ENCODE measurements at regions not wholly inside any gene's neighbourhood (a gene's known extent, or its start where the extent isn't known, plus 50 kb on each side); places are given as distances from the start of the nearest gene placed in this dataset.

GRCh38 chr21:26684889-26685288 is 111.8 kb upstream of the CYYR1 start:
- Histone ChIP-seq H3K4me3 (no peak overlapping the region), H3K4me2 (no peak overlapping the region), H3K4me1 (no peaks in the 10 kb centered on the region), H3K27ac (no peak overlapping the region), H3K9me3 (no peaks in the 10 kb centered on the region)
- POLR2A ChIA-PET, result no interaction called here
- DNase-seq (ENCODE audit: low read depth in 1 of 2, low spot score in 1 of 2) (no peak), ATAC-seq (no peak), FAIRE-seq (no peak)
- no peak for TF ChIP-seq CBX2 (IDR thresholded peaks at IDR 0.05; ENCODE audit: borderline replicate concordance, low read depth)
- CTCF ChIA-PET, result no interaction called here
- WGBS (ENCODE audit: missing lambda C conversion rate), result 3% methylated on average over 4 of the region's 4 CpGs

GRCh38 chr21:26683996-26684395 is 110.9 kb upstream of the CYYR1 start:
- Histone ChIP-seq H3K4me1 (no peaks in the 10 kb centered on the region), H3K27ac (no peak overlapping the region), H3K4me2 (no peak overlapping the region), H3K9me3 (no peaks in the 10 kb centered on the region), H3K4me3 (no peak overlapping the region)
- ATAC-seq, result no peak
- CTCF ChIA-PET, result no interaction called here
- TF ChIP-seq MAX (IDR thresholded peaks at IDR 0.05), result no peak
- TF ChIP-seq PHF8 (IDR thresholded peaks at IDR 0.05; ENCODE audit: borderline replicate concordance, low read depth), result no peak
- TF ChIP-seq NFE2L2 (conservative IDR thresholded peaks at IDR 0.05; ENCODE audit: low read length), result no peak
- TF ChIP-seq USF2 (IDR thresholded peaks at IDR 0.05), result no peak
- TF ChIP-seq POLR2A (IDR thresholded peaks at IDR 0.05; ENCODE audit: low read length), result no peak
- no peak for TF ChIP-seq CBX8 (IDR thresholded peaks at IDR 0.05)
- TF ChIP-seq FOSL2 (IDR thresholded peaks at IDR 0.05), result no peak
- no peak for TF ChIP-seq FOSL2 (CRISPR knock-in tag; IDR thresholded peaks at IDR 0.05)
- no peak for TF ChIP-seq FOXS1 (CRISPR knock-in tag; IDR thresholded peaks at IDR 0.05)
- TF ChIP-seq CEBPB (IDR thresholded peaks at IDR 0.05), result no peak
- TF ChIP-seq MAFK (IDR thresholded peaks at IDR 0.05; ENCODE audit: partially characterized antibody), result no peak
- no peak for TF ChIP-seq FOSB (CRISPR knock-in tag; IDR thresholded peaks at IDR 0.05)
- DNase-seq (ENCODE audit: low read depth in 1 of 2, low spot score in 1 of 2), result no peak
- 0% methylated on average over 2 of the region's 2 CpGs for WGBS (ENCODE audit: missing lambda C conversion rate)
- POLR2A ChIA-PET, result no interaction called here
- FAIRE-seq, result no peak

- TF ChIP-seq RAD21 (conservative IDR thresholded peaks at IDR 0.05 in 1 of 2, IDR thresholded peaks at IDR 0.05 in 1 of 2) (no peak), CHD4 (IDR thresholded peaks at IDR 0.05; ENCODE audit: borderline replicate concordance) (no peak), MAFK (IDR thresholded peaks at IDR 0.05; ENCODE audit: partially characterized antibody) (no peak), USF2 (IDR thresholded peaks at IDR 0.05) (no peak), EHMT2 (IDR thresholded peaks at IDR 0.05; ENCODE audit: low read depth) (no peak), MYC (IDR thresholded peaks at IDR 0.05; ENCODE audit: borderline replicate concordance, low read length) (no peak), PBX3 (IDR thresholded peaks at IDR 0.05) (no peak), HEYL (CRISPR knock-in tag; IDR thresholded peaks at IDR 0.05) (no peak)
- no peak for DNase-seq (ENCODE audit: low read depth in 1 of 2, low spot score in 1 of 2)
- Histone ChIP-seq H3K9me3 (no peaks in the 10 kb centered on the region), H3K4me1 (no peaks in the 10 kb centered on the region), H3K4me2 (no peak overlapping the region), H3K4me3 (no peak overlapping the region), H3K27ac (no peak overlapping the region)
- no peak for FAIRE-seq
- no peak for ATAC-seq
- CTCF ChIA-PET, result interaction anchor here (0.6 kb wide), 2 partner anchors 82 to 231 kb away, joined by 3 read pairs; no protein-coding TSS in a partner anchor
- 39% methylated on average over 3 of the region's 3 CpGs for WGBS (ENCODE audit: missing lambda C conversion rate)
- POLR2A ChIA-PET, result no interaction called here
Measured at GRCh38 chr21:26679284-26679683, 106.2 kb upstream of the CYYR1 start.

- H3K27ac ChIP-seq, result no peak overlapping the region
- no peak overlapping the region for H3K4me2 ChIP-seq
- no peaks in the 10 kb centered on the region for H3K4me1 ChIP-seq
- DNase-seq (ENCODE audit: low read depth in 1 of 2, low spot score in 1 of 2) (no peak), FAIRE-seq (no peak), ATAC-seq (no peak)
- POLR2A ChIA-PET, result no interaction called here
- H3K4me3 ChIP-seq, result no peak overlapping the region
- no peaks in the 10 kb centered on the region for H3K9me3 ChIP-seq
- CTCF ChIA-PET, result no interaction called here
- WGBS (ENCODE audit: missing lambda C conversion rate), result 0% methylated on average over 5 of the region's 5 CpGs
- no peak for TF ChIP-seq SREBF2 (IDR thresholded peaks at IDR 0.05)
- no peak for TF ChIP-seq EHMT2 (IDR thresholded peaks at IDR 0.05; ENCODE audit: low read depth)
- TF ChIP-seq HMGXB4 (CRISPR knock-in tag; IDR thresholded peaks at IDR 0.05; ENCODE audit: borderline replicate concordance), result no peak
Measured at GRCh38 chr21:26674323-26674722, 101.2 kb upstream of the CYYR1 start.

Data from A549 (cell line).